Gastrocnemius medialis (tissue), 4 donors: ENCODE measurements at regions not wholly inside any gene's neighbourhood (a gene's known extent, or its start where the extent isn't known, plus 50 kb on each side); places are given as distances from the start of the nearest gene placed in this dataset.

ENCODE experiments used
- CTCF ChIP-seq, 5 experiments: fragments of 450-650 bp in 3 of 5; fragments of 200-600 bp in 2 of 5; sonication (generic) in 2 of 5; IDR thresholded peaks in 4 of 5; conservative IDR thresholded peaks in 1 of 5; 1 replicate in 4 of 5; 2 replicates in 1 of 5; pipeline ENCODE4 v1.5.1; 2016 to 2019; ENCODE audit warnings: antibody characterized with exemption in 5 of 5, mild to moderate bottlenecking in 3 of 5, moderate library complexity in 3 of 5
- POLR2A ChIP-seq, 2 donors: fragments of 450-650 bp; IDR thresholded peaks; one replicate each; pipeline ENCODE4 v1.6.1; 2017; ENCODE audit warnings: antibody characterized with exemption in 2 of 2, mild to moderate bottlenecking in 2 of 2, moderate library complexity in 2 of 2

DNA sequence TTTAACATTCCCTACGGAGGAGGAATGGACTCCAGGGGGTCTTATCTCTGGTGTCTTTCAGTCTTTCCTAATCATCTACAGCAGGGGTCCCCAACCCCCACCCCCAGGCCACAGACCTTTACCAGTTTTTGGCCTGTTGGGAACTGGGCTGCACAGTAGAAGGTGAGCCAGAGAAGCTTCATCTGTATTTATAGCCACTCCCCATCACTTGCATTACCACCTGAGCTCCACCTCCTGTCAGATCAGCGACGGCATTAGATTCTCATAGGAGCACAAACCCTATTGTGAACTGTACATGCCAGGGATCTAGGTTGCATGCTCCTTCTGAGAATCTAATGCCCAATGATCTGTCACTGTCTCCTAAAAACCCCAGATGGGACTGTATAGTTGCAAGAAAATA, 120.0 kb upstream of the TMTC4 start:
- TF ChIP-seq CTCF (IDR thresholded peaks at IDR 0.05 in 4 of 5, conservative IDR thresholded peaks at IDR 0.05 in 1 of 5) (no peak), POLR2A (IDR thresholded peaks at IDR 0.05) (no peak)
